Glomerular visceral epithelial cell (primary cell): ENCODE measurements at regions not wholly inside any gene's neighbourhood (a gene's known extent, or its start where the extent isn't known, plus 50 kb on each side); places are given as distances from the start of the nearest gene placed in this dataset.
"Not testable (repeated sequence)": the region's sequence is repeated elsewhere in the genome, so short reads cannot be mapped to it uniquely, and the experiment has no call there.

ENCODE experiments used
- DNase-seq: peaks from one replicate; pipeline ENCODE4 v3.0.0-alpha.2; 2016; ENCODE audit errors: extremely low spot score

- DNase-seq = no peak
Observed at GRCh38 chr2:125596612-125597011, 1059.3 kb upstream of the GYPC start.

- no peak for DNase-seq
Observed at GRCh38 chr2:125615438-125615837, 1040.5 kb upstream of the GYPC start.

GRCh38 chr2:125630377-125630776, 1025.6 kb upstream of the GYPC start:
- DNase-seq = no peak

- DNase-seq = no peak
Observed at GRCh38 chr2:125634662-125635061, 1021.3 kb upstream of the GYPC start.

- DNase-seq = no peak
Observed at GRCh38 chr2:125638345-125638744, 1017.6 kb upstream of the GYPC start.

- no peak for DNase-seq
Observed at GRCh38 chr2:125642032-125642431, 1013.9 kb upstream of the GYPC start.

- no peak for DNase-seq
Observed at GRCh38 chr2:125643128-125643527, 1012.8 kb upstream of the GYPC start.

- DNase-seq = no peak
Observed at GRCh38 chr2:125643585-125643984, 1012.4 kb upstream of the GYPC start.

GRCh38 chr2:125644257-125644656, 1011.7 kb upstream of the GYPC start:
- DNase-seq = no peak

GRCh38 chr2:125652280-125652679, 1003.7 kb upstream of the GYPC start:
- DNase-seq = no peak

GRCh38 chr2:125654226-125654625, 1001.7 kb upstream of the GYPC start:
- DNase-seq = no peak

GRCh38 chr2:125656190-125656589, 999.8 kb upstream of the GYPC start:
- no peak for DNase-seq

- DNase-seq = no peak
Observed at GRCh38 chr2:125658583-125658982, 997.4 kb upstream of the GYPC start.

GRCh38 chr2:125660369-125660768, 995.6 kb upstream of the GYPC start:
- DNase-seq = not testable (repeated sequence)

- DNase-seq = no peak
Observed at GRCh38 chr2:125667630-125668029, 988.3 kb upstream of the GYPC start.

GRCh38 chr2:125679903-125680302, 976.1 kb upstream of the GYPC start:
- no peak for DNase-seq

GRCh38 chr2:125680809-125681208, 975.1 kb upstream of the GYPC start:
- no peak for DNase-seq

GRCh38 chr2:125681576-125681975, 974.4 kb upstream of the GYPC start:
- no peak for DNase-seq

- DNase-seq = no peak
Observed at GRCh38 chr2:125681976-125682805, 973.8 kb upstream of the GYPC start.

GRCh38 chr2:125684256-125684655, 971.7 kb upstream of the GYPC start:
- no peak for DNase-seq

- DNase-seq = no peak
Observed at GRCh38 chr2:125684932-125685331, 971.0 kb upstream of the GYPC start.

- DNase-seq = no peak
Observed at GRCh38 chr2:125696560-125696959, 959.4 kb upstream of the GYPC start.

- DNase-seq = no peak
Observed at GRCh38 chr2:125698280-125698679, 957.7 kb upstream of the GYPC start.

- no peak for DNase-seq
Observed at GRCh38 chr2:125701070-125701469, 954.9 kb upstream of the GYPC start.
